ENCODE measurements at regions not wholly inside any gene's neighbourhood (a gene's known extent, or its start where the extent isn't known, plus 50 kb on each side); places are given as distances from the start of the nearest gene placed in this dataset.
"Not testable (repeated sequence)": the region's sequence is repeated elsewhere in the genome, so short reads cannot be mapped to it uniquely, and the experiment has no call there.

- DNase-seq, result not testable (repeated sequence)
Measured at GRCh38 chr21:13802757-13803156, 193.2 kb downstream of the POTED start.
